ENCODE measurements at regions not wholly inside any gene's neighbourhood (a gene's known extent, or its start where the extent isn't known, plus 50 kb on each side); places are given as distances from the start of the nearest gene placed in this dataset.

DNA sequence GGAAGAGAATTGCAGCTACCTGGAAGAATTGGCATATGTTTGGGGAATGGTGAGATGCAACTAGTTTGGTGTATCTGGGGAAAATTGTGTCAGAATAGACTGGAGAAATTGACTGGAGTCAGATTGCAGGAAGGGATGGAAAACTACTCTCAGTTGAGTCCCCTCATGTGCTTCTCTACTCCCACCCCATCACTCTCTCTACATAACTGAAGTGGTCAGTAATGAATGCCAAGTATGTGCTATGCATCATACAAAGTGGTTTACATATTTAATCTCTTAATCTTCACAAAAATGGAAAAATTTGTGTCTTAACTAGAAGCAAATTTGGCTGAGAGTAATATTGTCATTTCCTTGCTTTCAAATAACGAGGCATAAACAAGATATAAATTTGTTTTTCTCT is 146.4 kb upstream of the TNC start:
- POLR2A ChIA-PET, result no interaction called here
- peaks cover 17 to 29% of the 10 kb centered on the region in 2 experiments for H3K4me1 ChIP-seq (ENCODE audit: control insufficient read depth in 1 of 2, insufficient read depth in 2 of 2, low read depth in 1 of 2, low read length in 1 of 2)
- H3F3A ChIP-seq (replicated peaks; ENCODE audit: insufficient read depth), result peaks cover 52% of the 10 kb centered on the region
- DNase-seq, result no peak
- H4K20me1 ChIP-seq (ENCODE audit: insufficient read depth), result no peaks in the 10 kb centered on the region
- no peak overlapping the region for H2AFZ ChIP-seq (ENCODE audit: low read depth)
- H3K9ac ChIP-seq, result no peak overlapping the region
- H3K79me2 ChIP-seq (ENCODE audit: insufficient read depth), result no peaks in the 10 kb centered on the region
- H3K4me3 ChIP-seq (ENCODE audit: low read depth in 2 of 2, low read length in 1 of 2), result no peak overlapping the region
- H3K9me3 ChIP-seq, result no peaks in the 10 kb centered on the region
- peak overlapping the region; percentile 18; the same call in 1 of the 2 replicates for H3K4me2 ChIP-seq
- no peaks in the 10 kb centered on the region for H3K27me3 ChIP-seq (ENCODE audit: insufficient read depth)
- CTCF ChIA-PET, result no interaction called here
- H3K9me2 ChIP-seq, result no peaks in the 10 kb centered on the region
- H3K36me3 ChIP-seq (replicated peaks in 1 of 2; ENCODE audit: control insufficient read depth in 1 of 2, insufficient read depth in 2 of 2, low read length in 1 of 2), result no peaks in the 10 kb centered on the region
- TF ChIP-seq NFIC (IDR thresholded peaks at IDR 0.05; ENCODE audit: borderline replicate concordance) (peak; percentile 74), TEAD4 (IDR thresholded peaks at IDR 0.05; ENCODE audit: borderline replicate concordance, insufficient read depth) (peak; percentile 85; the same call in 1 of the 2 replicates), NRF1 (IDR thresholded peaks at IDR 0.05; ENCODE audit: low read depth, low read length) (no peak), FOXM1 (IDR thresholded peaks at IDR 0.05; ENCODE audit: low read depth) (peak; percentile 29; the same call in 1 of the 2 replicates), JUND (IDR thresholded peaks at IDR 0.05) (peak; percentile 62), FOSL2 (IDR thresholded peaks at IDR 0.05; ENCODE audit: borderline replicate concordance, low read depth) (peak; percentile 64; the same call in 1 of the 2 replicates), SIN3A (IDR thresholded peaks at IDR 0.05; ENCODE audit: borderline replicate concordance, low read depth, low read length) (no peak), CHD2 (IDR thresholded peaks at IDR 0.05; ENCODE audit: low read length, partially characterized antibody) (no peak), TCF12 (IDR thresholded peaks at IDR 0.05) (peak; percentile 70), MXI1 (IDR thresholded peaks at IDR 0.05; ENCODE audit: low read depth, low read length) (no peak), EP300 (IDR thresholded peaks at IDR 0.05; ENCODE audit: borderline replicate concordance in 1 of 2, low read depth in 1 of 2, low read length in 1 of 2) (peak in 1 of 2 experiments; percentile 86; a peak in 1 of 4 replicates), TAF1 (IDR thresholded peaks at IDR 0.05; ENCODE audit: borderline replicate concordance, low read depth, low read length) (no peak), POLR2AphosphoS5 (IDR thresholded peaks at IDR 0.05; ENCODE audit: low read depth, low read length) (peak; percentile 27; the same call in 1 of the 2 replicates)
- TF ChIP-seq, protein P1, sequence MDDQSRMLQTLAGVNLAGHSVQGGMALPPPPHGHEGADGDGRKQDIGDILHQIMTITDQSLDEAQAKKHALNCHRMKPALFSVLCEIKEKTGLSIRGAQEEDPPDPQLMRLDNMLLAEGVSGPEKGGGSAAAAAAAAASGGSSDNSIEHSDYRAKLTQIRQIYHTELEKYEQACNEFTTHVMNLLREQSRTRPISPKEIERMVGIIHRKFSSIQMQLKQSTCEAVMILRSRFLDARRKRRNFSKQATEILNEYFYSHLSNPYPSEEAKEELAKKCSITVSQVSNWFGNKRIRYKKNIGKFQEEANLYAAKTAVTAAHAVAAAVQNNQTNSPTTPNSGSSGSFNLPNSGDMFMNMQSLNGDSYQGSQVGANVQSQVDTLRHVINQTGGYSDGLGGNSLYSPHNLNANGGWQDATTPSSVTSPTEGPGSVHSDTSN (IDR thresholded peaks at IDR 0.05), result peak; percentile 78
- peak overlapping the region; percentile 94 to 96; a peak in 3 of 4 replicates for H3K27ac ChIP-seq (ENCODE audit: low read depth in 2 of 2, low read length in 1 of 2)
- WGBS (ENCODE audit: low lambda C conversion rate), result 31% methylated on average over 1 of the region's 1 CpG

DNA sequence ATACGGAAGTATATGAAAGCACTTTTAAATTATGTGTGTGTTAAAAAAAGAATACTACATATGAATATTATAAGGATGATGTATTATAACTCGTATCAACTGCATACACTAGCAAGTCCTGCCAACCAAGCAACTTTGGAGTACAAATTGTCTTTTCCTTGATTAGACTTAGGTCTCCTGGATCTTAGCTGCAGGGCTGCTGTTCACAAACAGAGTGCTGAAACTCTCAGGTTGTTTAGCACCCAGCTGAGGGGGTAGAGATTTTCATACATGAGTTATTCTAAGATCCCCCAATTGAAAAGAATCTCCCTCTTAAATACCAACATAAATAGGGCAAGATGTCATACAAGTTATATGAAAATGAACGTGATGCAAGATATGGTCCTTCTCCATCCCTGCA is 149.8 kb upstream of the TNC start:
- Histone ChIP-seq H3K9me2 (no peaks in the 10 kb centered on the region), H3K4me1 (ENCODE audit: control insufficient read depth in 1 of 2, insufficient read depth in 2 of 2, low read depth in 1 of 2, low read length in 1 of 2) (peaks cover 5 to 18% of the 10 kb centered on the region in 2 experiments), H2AFZ (ENCODE audit: low read depth) (no peak overlapping the region), H3K4me3 (ENCODE audit: low read depth in 2 of 2, low read length in 1 of 2) (no peak overlapping the region), H4K20me1 (ENCODE audit: insufficient read depth) (no peaks in the 10 kb centered on the region), H3F3A (replicated peaks; ENCODE audit: insufficient read depth) (peaks cover 31% of the 10 kb centered on the region), H3K4me2 (no peak overlapping the region), H3K79me2 (ENCODE audit: insufficient read depth) (no peaks in the 10 kb centered on the region), H3K27ac (ENCODE audit: low read depth in 2 of 2, low read length in 1 of 2) (no peak overlapping the region), H3K36me3 (replicated peaks in 1 of 2; ENCODE audit: control insufficient read depth in 1 of 2, insufficient read depth in 2 of 2, low read length in 1 of 2) (no peaks in the 10 kb centered on the region), H3K9me3 (no peaks in the 10 kb centered on the region), H3K27me3 (ENCODE audit: insufficient read depth) (no peaks in the 10 kb centered on the region), H3K9ac (no peak overlapping the region)
- POLR2A ChIA-PET, result interaction anchor here (0.7 kb wide), 1 partner anchor 38 kb away, joined by 3 read pairs; no protein-coding TSS in a partner anchor
- TF ChIP-seq, protein P2, sequence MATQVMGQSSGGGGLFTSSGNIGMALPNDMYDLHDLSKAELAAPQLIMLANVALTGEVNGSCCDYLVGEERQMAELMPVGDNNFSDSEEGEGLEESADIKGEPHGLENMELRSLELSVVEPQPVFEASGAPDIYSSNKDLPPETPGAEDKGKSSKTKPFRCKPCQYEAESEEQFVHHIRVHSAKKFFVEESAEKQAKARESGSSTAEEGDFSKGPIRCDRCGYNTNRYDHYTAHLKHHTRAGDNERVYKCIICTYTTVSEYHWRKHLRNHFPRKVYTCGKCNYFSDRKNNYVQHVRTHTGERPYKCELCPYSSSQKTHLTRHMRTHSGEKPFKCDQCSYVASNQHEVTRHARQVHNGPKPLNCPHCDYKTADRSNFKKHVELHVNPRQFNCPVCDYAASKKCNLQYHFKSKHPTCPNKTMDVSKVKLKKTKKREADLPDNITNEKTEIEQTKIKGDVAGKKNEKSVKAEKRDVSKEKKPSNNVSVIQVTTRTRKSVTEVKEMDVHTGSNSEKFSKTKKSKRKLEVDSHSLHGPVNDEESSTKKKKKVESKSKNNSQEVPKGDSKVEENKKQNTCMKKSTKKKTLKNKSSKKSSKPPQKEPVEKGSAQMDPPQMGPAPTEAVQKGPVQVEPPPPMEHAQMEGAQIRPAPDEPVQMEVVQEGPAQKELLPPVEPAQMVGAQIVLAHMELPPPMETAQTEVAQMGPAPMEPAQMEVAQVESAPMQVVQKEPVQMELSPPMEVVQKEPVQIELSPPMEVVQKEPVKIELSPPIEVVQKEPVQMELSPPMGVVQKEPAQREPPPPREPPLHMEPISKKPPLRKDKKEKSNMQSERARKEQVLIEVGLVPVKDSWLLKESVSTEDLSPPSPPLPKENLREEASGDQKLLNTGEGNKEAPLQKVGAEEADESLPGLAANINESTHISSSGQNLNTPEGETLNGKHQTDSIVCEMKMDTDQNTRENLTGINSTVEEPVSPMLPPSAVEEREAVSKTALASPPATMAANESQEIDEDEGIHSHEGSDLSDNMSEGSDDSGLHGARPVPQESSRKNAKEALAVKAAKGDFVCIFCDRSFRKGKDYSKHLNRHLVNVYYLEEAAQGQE (IDR thresholded peaks at IDR 0.05; ENCODE audit: low read depth, low read length), result peak; percentile 95
- TF ChIP-seq POLR2AphosphoS5 (IDR thresholded peaks at IDR 0.05; ENCODE audit: low read depth, low read length), result no peak
- CTCF ChIA-PET, result no interaction called here
- 78% methylated on average over 3 of the region's 3 CpGs for WGBS (ENCODE audit: low lambda C conversion rate)
- no peak for DNase-seq

All from SK-N-SH (cell line).